ENCODE measurements at regions not wholly inside any gene's neighbourhood (a gene's known extent, or its start where the extent isn't known, plus 50 kb on each side); places are given as distances from the start of the nearest gene placed in this dataset.

DNA sequence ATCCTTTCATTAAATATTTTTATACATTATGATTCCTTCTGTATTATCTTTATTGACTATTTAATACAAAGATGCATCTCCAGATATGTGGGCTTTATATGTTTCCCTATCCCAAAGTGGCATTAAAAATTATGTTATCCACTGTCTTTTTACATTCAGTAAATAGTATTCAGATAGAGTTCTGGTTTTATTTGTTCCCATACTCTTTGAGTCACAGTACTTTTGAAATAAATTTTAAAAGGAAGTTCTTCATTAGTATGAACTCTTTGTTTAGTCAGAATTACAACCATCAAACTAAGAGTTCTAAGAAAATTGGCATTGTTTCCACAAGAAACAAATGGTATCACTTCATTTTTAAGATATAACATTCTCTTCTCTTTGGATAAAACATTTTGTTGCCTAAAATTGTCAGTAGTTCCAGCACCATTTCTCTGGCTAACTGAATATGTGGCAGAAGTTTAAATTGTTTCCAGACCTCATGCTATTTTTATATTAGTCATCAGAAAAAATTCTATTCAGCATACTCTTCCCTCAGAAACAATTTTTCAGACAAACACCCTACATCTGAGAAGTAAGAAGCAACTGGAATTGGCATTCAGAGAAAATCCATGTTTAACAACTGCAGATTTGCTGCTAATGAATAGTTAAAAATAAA, 88.5 kb upstream of the COL5A2 start:
- DNase-seq (ENCODE audit: low spot score): no peak

DNA sequence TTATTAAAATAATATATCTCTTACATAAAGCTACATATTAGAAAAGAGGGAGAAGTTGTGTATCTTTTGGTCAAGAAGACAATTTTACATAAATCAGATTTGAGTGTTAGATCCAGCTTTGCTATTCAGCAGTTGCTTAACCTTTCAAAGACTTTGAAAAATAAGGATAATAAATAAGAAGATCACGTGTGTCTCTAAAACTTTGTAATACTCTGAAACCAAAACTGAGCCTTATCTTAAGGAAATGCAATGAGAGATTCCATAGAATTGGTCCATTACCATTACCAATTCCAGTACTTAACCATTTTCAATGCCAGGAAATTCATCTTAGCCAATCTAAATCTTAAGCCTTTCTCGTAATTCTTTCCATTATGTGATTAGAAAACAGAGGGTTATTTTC, 89.2 kb upstream of the COL5A2 start:
- DNase-seq (ENCODE audit: low spot score): no peak

DNA sequence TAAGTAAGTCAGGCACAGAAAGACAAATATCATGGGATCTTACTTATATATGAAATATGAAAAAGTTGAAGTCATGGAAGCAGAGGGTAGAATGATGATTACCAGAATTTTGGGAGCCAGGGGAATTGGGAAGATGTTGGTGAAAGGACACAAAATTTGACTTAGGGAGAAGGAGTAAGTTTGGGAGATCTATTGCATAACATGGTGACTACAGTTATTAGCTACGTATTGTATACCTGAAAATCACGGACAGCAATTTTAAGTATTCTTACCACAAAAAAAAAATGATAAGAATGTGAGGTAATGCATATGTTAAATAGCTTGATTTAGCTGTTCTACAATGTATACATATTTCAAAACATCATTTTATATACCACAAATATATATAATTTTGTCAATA, 94.2 kb upstream of the COL5A2 start:
- no peak for DNase-seq (ENCODE audit: low spot score)

DNA sequence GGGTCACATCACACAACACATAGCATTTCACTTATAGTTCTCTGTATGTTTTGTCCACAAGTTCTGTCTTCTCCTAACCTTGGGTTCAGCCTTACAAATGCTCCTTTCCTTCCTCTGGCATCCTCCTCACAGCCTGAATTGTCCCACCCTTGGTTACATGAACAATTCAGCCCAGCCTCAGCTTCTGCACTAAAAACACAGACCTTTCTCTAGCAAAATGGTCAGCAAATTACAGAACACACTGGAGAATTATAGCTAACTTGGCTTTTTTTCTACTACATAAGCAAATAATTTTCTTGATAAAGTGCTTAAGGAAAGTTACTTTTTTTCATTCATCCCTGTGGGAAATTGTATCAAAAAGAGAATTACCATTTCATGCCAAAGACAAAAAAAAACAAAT, 94.8 kb upstream of the COL5A2 start:
- no peak for DNase-seq (ENCODE audit: low spot score)

DNA sequence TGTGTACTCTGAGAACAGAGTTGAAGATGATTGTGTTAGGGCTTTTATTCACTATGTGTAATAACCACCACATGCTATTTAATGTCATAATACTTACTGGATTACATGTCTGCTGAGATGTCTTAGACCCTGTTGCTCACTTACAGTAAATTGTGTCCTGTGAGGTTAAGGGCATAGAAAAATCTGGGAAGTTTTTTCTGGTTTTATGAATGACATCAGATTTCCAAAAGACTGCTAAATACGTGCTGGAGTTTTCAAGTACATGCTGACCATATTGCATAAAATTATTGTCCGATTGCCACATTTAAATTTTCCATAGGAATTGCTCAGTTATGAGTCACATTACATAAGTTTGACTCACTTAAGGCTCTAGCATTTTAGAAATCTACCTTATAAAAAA, 96.7 kb upstream of the COL5A2 start:
- DNase-seq (ENCODE audit: low spot score): no peak

DNA sequence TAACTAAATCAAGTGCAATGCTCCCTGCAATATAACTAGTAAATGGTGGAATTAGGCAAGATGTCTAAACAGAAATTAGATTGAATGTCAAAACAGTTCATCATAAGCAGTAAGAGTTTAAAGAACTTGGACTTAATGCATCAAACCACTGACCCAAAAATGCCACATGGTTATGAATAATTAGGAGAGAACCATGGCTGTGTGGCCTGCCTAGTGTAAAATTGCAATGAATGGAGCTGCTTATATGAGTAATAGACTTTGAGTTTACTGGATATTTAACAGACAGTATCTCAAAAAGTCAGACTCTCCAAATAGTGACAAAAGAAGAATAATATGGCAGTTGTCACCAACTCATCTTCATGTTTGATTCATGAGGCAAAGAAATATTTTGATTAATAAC, 101.6 kb upstream of the COL5A2 start:
- no peak for DNase-seq (ENCODE audit: low spot score)

DNA sequence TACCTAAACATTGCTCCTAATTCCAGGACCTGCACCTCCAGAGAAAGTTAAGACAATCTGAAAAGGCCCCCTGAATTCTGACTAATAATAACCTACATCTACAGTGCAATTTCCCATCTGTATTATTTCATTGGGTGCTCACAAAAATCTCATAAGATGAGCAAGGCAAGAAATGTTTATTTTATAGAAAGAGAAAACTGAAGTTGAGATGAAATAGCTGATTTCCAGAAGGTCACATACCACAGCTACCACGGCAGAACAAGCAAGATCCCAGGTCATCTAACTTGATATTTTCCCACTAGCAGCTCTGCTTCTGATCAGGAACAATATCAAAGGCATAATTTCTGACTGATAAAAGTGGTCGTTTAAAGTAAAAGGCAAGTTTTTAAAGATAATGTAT, 105.8 kb upstream of the COL5A2 start:
- DNase-seq (ENCODE audit: low spot score): no peak

DNA sequence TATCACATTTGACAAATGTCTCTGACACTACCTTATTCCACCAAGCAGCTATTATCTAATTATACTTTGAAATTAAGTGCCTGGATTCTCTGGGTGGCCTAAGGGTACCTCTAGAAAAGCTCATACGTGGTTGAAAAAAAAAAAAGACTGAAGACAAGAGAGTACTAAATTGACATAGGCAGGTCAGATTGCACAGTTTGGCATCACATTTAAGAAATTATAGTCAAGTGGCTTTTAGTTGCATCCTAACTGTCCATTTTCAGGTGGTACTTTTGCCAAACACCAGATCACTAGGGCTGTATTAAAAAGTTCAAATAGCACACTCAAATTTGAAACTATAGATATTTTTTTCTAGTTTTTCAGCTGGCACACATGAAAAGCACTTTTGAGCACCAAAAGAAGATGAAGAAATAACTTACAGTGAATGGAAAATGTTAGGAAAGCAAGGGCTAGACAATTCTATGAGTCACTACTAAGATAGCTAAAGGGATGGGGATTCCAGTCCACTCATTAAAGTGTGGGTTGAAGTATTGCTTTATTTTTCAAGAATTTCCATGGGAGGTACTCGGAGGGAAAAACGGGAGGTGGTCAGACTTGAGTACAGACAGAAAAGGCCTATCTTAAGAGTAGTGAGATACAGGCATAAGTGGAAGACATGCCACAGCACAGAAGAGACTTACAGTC, 106.5 kb upstream of the COL5A2 start:
- DNase-seq (ENCODE audit: low spot score): no peak

DNA sequence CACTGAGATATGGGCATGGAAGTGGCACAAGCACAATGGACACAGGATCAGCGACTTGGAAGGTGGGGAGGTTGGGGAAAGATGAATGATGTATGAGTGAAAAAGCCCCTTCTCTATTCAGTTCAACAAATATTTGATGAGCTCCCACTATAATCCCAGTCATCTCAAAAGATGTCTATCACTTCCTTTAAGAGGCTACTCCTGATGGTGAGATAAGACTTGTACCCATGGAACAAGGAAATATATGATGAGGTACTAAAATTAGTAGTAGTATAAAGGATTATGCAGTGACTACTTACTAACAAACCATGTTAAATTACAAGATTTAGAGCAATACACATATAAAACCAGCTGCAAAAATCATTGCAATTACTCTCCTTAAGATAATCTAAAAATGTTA, 107.8 kb upstream of the COL5A2 start:
- no peak for DNase-seq (ENCODE audit: low spot score)

DNA sequence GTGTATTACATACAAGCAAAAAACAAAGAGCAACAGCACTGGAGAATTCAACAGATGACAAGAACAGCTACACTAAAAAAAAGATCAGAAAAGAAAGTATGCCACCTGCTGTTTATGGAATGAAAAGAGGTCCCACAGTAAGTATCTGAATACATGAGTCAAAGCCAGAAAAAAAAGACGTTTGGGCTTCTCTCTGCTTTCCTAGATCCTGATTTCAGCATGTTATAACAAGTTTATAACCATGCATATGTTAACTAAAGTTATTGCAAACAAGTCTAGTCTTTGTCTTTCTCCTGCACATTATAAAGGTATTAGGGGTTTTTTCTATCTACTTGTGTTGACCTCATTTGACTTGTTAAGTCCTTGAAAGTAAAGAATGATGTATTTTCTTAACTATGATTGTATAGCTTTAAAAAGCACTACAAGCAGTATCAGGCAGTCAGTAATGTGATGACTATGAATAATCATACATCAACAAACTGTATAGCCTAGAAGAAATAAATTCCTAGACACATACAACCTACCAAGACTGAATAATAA, 108.5 kb upstream of the COL5A2 start:
- DNase-seq (ENCODE audit: low spot score): no peak

DNA sequence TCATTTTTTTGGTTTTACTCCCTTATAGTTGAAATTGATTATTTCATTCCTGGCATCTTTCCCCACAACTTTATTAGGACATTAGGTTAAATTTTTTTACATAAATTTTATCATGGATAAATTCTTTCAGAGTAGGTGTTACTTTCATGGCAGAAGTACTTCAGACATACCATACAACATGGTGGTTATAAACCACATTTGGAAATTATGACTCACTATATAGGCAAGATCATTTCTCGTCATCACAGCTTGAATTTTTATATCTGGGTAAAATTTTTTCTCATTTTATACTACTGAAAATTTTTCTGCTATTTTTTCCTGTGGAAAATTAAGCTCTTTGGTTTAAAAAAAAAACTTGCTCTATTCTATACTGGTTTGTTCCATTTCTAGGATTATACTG, 111.9 kb upstream of the COL5A2 start:
- DNase-seq (ENCODE audit: low spot score): no peak

DNA sequence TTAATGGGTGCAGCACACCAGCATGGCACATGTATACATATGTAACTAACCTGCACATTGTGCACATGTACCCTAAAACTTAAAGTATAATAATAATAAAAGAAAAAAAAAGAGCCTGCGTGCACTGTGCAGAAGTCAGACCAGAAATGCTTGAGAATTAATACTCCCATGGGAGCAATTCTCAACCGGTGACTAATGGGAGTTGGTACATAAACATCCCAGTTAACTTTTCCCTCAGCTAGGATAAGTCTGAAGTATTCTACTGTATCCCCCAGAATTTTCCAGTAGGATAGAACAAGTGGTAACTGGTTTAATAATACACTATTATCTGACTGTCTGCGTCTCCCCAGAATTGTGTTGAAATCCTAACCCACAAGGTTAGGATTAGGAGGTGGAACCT, 113.6 kb upstream of the COL5A2 start:
- no peak for DNase-seq (ENCODE audit: low spot score)

DNA sequence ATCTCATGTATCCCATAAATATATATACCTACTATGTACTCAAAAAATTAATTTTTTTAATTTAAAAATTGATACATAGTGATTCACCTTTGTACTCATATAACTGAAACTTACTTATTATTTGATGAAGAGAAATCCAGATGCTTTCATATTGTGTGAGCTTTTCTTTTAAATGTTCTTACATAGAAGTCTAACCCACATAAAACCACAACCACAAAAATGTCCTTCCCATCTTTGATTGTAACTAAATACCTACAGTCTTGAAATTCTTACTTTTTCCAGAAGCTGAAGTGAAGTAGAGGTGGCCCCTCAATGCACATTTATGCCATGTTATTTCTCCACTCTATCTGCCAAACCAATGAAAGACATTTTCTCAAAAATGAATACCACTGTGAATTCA, 117.9 kb upstream of the COL5A2 start:
- no peak for DNase-seq (ENCODE audit: low spot score)

DNA sequence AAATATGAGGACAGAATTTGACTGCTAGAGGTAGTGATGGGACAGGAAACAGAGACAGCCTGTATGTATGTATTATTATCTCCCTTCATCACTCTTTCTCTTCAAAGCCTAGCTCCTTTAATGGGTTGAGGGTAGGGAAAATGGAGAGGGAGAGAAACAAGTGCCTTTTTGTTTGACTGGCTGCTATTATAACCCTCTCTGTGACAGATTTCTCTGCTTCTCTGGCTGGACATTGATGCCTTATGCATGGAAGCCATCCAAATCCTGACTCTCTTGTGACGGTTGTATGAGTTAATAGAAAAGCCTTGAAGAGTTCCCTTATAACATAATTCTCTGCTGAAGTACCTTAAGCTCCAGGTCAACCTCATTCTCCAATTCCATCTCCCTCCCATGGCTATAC, 118.5 kb upstream of the COL5A2 start:
- DNase-seq (ENCODE audit: low spot score): no peak

DNA sequence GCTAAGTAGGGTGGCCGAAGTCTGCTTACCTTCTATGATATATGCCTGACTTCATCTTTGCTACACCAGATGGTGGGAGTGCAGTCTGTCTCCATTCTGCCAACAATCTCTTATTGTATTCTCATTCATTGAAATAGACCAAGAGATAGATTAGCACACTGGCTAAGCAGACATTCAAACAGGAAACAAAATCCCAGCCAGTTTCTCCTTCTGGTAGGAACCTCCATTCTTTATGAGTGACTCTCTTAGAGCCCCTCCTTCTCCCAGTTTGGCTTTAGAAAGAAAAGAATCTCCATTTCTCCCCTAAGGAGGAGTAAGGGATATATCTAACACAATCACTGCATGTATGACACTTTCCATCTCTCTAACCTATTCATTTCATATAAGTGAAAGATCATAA, 118.9 kb upstream of the COL5A2 start:
- no peak for DNase-seq (ENCODE audit: low spot score)

DNA sequence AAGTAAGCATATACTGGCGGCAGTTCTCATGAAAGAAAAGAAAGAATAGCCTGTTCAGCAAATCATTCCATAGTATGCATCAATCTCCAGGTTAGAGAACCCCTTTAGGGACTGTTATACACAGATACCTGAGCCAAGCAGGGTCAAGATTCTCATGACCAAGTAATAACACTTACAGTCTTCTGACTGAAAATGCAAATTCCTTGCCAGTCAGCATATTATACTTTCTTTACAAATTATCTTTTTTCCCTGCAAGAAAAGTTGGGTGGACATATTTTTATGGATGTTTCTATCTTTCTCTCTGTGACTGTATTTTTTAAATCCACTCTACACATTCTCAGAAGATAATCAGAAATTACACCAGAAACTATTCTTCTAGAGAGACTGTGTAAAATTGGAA, 120.4 kb upstream of the COL5A2 start:
- DNase-seq (ENCODE audit: low spot score): no peak

DNA sequence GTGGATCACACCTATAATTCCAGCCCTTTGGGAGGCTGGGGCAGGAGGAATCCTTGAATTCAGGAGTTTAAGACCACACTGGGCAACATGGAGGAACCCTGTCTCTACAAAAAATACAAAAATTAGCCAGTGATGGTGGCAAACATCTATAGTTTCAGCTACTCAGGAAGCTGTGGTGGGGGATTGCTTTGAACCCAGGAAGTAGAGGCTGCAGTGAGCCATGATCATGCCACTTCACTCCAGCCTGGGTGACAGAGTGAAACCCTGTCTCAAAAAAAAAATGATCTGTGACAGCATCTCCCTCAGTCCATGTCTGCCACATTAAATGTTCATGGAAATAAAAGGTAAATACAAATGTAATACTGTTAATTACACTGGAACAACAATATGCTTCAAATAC, 121.4 kb upstream of the COL5A2 start:
- no peak for DNase-seq (ENCODE audit: low spot score)

DNA sequence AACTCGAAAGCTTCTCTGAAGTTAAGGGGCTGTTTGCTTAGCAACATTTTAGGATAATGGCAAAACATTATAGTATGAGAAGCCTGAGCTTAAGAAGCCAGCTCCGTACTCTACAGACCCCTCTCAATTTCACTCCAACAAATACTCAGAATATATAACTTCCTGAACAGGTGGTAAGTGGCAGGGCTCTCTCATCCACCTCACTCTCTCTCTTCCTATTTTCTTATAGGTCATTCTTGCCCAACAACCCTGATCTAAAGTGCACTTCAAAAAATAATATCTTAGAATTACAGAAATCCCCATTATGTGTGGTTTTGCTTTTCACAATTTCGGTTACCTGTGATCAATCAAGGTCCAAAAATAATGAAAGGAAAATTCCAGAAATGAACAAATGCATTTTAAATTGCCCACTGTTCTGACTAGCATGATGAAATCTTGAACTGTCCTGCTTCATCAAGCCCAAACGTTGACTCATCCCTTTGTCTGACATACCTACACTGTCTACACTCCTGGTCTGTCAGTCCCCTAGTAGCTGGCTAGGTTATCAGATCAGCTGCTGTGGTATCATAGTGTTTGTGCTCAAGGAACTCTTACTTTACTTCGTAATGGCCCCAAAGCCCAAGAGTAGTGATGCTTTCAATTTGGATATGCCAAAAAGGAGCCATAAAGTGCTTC, 122.8 kb upstream of the COL5A2 start:
- no peak for DNase-seq (ENCODE audit: low spot score)

DNA sequence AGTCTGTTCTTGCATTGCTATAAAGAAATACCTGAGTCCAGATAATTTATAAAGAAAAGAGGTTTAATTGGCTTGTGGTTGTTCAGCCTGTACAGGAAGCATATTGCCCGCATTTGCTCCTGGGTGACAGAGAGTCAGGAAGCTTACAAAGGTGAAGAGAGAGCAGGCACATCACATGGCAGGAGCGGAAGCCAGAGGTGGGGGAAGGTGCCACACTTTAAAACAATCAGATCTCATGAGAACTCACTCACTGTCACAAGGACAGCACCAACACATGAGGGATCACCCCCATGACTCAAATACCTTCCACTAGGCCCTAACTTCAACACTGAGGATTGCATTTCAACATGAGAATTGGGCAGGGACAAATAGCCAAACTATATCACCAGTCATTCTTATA, 124.8 kb upstream of the COL5A2 start:
- no peak for DNase-seq (ENCODE audit: low spot score)

DNA sequence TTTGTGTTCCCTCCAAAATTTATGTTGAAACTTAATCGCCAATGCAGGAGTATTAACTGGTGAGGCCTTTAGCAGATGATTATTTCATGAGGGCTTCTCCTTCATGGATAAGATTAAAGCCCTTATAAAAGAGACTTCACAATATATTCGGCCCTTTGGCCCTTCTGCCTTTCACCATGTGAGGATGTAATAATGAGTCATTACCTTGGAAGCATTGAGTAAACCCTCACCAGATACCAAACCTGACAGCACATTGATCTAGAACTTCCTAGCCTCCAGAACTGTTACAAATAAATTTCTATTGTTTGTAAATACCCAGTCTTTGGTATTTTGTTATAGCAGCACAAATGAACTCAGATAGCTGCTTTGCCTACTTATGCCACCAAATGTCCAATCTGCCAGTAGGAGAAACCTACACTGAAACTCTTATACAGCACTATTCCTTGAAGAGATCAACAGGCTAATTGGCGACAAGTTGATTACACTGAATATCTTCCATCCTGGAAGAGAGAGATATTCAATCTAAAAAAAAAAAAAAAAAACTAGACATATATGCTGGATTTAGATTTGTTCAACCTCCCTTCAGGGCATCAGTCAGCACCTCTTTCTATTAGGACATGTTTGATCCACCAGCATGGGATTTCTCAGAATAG, 125.9 kb upstream of the COL5A2 start:
- no peak for DNase-seq (ENCODE audit: low spot score)

DNA sequence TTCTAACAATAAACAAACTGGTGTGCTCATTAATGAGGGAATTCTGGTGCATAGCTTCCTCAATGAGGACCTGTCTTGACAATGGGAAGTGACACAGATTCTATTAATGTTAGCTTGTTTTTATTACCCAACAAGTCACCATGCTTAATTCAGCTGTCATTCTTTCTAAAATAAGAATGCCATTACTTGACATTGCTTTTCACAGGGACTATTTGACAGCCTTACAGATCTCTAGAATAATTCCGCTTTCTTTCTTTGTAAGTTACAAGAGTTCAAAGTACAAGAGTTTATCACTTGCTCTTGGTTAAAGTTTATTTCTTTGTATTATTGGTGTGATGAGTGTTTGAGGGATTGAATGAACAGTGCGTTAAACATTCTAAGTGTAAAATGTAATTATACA, 127.0 kb upstream of the COL5A2 start:
- DNase-seq (ENCODE audit: low spot score): no peak

DNA sequence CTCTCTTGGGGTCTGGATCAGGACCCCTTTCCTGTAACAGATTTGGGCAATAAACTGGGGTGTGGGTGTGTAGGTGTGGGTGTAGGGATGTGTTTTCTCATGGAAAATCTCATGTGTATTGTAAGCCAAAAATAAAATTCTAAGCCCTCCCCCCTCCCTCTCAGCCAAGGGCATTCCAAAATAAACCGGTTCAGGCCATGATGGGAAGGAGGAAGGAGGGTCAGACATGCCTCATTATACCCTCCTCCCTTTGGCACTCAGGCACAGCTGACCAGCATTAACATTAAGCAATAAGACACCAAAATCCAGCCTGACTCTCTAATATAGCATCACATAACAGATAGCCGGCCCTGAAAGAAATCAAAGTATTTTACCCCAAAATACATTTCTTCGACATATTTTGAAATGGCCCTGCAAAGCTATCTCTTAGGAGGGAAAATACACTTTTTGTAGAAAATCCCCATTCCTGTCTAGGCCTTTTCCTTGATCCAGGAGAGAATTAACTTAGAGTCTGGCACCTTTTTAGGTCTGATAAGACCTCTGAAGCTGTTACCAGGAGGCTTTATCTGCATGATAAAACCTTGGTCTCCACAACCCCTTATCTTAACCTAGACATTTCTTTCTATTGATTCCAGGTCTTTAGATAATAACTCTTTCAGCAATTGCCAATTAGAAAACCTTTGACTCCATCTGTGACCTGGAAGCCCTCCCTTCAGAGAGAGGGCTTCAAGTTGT, 128.7 kb upstream of the COL5A2 start:
- DNase-seq (ENCODE audit: low spot score): no peak

Measured in hematopoietic multipotent progenitor cell treated with erythropoietin and hydrocortisone succinate and interleukin-3 and kit ligand, for 15 days (in vitro differentiated cells).